Right lung (tissue), 2 donors: ENCODE measurements at regions not wholly inside any gene's neighbourhood (a gene's known extent, or its start where the extent isn't known, plus 50 kb on each side); places are given as distances from the start of the nearest gene placed in this dataset.
A peak's percentile ranks its signal among the peaks of the same experiment; 100 is the strongest.

Experiments
- DNase-seq, 2 donors: peaks; one replicate each; pipeline ENCODE4 v3.0.0-alpha.2; 2013

DNA sequence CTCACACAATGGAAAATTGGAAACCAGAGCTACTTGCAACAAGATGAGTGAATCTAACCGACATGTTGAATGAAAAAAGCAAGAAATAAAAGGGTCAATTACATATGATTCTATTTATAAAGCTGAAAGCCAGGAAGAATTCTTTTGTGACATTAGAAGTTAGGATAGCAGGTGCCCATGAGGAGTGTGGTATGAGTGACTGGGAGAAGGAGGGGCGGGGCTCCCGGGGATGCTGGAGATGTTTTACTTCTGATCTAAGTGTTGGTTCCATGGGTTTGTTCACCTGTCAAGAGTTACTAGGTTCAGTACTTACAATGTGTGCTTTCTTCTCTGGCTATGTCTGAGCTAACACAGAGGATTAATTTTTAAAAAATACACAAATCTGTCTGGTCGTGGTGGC is 60.8 kb downstream of the NSMCE3 start:
- DNase-seq = no peak

DNA sequence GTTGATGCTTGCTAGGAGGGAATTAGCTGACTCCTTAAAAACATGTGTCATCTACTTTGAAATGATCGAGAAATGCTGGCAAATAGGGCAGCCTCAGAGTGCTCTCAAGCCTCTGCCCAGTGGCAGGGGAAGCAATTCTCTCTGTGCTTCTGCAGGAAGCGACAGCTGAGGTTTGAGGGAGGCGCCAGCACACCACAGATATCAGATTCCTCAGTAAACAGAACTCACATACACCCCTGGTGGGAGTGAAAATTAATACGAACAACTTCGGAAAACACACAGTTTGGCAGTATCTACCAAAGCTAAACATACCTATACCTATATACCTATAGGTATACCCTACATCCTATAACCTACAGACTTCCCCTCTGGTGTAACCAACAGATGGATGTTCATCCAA is 61.3 kb downstream of the NSMCE3 start:
- peak; percentile 19 to 27 for DNase-seq

DNA sequence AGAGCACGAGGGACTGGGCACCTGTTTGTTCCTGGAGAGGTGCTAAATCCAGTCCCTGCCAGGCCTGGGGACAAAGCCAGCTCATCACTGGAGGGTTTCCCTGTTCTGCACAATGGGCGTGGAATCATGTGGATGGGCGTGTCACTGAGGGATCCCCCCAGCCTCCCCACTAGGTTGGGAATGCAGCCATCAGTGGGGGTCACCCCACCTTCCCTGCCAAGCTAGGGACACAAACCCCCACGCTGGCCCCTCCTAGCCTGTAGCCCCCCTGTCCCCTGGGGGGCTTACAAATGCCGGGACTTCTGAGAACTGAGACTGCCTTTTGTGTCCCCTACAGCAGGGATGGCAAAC is 61.9 kb downstream of the NSMCE3 start:
- no peak for DNase-seq

DNA sequence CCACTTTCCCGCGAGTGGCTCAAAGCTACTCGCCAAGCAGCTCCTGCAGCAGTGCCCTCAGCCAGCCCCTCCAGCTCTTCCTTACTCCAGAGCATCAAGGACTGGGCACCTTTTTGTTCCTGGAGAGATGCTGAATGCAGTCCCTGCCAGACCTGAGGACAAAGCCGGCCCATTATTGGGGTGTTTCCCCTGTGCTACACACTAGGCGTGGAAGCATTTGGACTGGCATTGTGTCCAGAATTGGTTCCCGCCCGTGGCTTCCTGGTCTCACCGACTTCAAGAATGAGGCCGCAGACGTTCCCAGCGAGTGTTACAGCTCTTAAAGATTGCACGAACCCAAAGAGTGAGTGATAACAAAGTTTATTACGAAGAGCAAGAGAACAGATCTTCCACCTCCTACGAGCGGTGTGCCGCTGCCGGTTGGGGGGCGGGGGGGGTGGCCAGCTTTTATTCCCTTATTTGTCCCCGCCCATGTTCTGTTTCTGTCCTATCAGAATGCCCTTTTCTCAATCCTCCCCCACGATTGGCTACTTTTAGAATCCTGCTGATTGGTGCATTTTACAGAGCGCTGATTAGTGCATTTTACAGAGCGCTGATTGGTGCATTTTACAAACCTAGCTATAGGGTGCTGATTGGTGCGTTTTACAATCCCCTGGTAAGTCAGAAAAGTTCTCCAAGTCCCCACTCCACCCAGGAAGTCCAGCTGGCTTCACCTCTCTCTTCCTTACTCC is 62.4 kb downstream of the NSMCE3 start:
- no peak for DNase-seq

DNA sequence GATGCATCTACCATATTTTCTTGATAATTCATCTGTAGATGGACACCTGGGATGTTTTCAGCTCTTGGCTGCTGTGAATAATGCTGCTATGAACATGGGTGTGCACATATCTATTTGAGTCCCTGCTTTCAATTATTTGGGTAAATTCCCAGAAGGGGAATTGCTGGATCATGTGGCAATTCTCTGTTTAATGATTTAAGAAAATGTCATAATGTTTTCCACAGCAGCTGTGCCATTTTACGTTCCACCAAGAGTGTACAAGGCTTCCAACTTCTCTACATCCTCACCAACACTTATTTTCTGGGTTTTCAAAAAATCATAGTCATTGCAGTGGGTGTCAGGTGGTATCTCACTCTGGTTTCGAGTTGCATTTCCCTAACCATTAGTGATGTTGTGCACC is 64.4 kb downstream of the NSMCE3 start:
- peak; percentile 31 for DNase-seq

DNA sequence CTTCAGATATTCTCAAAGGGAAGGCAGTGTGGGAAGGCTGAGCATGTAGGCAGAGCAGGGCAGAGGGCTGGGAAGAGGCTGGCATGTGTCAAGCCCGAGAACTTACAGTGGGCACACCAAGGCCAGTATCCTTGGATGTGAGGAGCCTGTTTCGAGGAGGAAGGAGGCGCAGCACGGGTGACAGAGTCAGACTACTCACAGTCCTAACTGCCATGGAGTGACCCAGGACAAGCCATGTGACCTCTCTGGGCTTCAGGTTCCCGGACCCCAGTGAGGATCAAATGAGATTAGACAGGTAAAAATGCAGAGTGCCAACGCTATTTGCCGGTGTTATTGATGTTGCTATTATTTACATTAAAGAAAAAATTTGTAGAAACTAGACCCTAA is 65.3 kb downstream of the NSMCE3 start:
- no peak for DNase-seq

DNA sequence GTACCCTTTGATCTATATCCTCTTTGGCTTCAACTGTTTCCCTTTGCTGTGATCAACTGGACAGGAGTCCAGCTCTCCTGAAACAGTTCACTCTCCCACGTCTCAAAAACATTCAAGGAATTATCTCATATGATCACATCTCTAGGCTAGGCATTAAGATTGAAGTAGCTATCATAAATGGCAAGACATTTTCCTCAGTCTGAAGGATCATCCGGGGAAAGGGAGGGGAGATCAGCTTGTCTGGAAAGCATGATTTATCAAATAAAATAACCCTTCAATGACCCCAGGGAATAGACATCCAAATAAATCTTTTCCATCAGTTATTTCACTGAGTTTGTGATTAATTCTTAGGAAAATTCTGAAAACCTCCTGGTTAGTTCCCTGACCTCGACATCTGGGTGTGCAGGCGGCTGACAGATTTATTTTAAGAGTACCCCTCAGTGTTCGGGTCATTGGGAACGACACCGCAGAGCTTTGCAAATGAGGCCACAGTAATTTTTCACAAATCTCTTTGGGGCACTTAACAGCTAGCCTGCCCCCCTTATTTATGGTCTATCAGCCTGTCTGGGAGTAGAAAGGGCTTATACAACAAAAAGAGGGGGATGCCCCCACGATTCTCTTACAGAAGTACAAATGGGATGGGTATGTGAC is 65.8 kb downstream of the NSMCE3 start:
- no peak for DNase-seq

DNA sequence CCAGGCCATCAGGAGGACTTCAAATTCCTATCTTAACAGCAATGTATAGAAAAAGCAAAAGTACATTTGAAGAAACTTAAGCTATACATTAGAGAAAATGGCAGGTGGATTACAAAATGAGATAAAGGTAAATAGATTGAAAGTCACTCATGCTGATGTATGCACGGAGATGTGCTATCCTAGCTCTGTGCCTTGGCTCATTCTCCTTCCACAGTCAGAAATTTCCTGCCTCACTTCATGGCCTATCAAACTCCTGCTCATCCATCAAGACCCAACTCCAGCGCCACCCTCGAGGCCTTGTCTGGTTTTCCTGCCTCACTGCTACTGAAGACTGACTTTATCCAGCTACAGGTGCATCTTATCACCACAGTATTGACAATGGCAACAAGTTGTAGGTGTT is 72.9 kb downstream of the NSMCE3 start:
- no peak for DNase-seq

DNA sequence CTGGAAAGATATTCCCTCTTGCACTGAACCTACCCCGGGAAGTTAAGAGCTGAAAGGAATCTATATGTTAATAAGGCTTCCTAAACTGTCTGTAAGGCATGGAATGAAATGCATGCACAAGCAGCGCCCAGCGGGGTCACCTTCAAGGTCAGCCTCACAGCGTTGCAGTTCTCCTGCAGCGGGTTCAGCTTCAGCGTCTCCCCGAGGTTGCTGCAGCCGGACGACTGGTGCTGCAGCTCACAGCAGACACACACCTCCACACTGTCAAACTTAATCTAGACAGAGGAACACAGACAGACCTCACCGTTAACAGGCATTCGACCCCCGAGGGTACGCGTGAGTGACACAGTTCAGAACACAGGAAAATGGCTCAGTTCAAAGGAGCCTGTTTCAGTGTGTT is 73.3 kb downstream of the NSMCE3 start:
- DNase-seq = no peak

DNA sequence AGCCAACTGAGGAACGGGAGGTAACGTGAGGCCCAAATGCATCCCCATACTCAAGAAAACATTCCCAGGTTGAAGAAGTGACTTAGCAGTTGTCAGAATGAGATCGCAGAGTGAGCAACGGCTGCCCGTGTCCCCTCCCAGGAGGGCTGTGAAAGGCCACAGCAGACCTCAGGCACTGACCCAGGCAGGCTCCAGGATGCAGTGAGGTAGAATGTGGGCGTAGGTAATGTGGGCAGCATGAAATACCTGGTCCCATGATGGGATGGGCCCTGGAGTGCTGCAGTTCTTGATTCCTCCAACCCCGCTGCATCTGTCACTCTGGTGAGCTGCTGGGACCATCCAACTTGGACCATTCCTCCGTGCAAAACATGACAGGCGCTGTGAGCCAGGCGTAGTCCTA is 74.8 kb downstream of the NSMCE3 start:
- DNase-seq = no peak

DNA sequence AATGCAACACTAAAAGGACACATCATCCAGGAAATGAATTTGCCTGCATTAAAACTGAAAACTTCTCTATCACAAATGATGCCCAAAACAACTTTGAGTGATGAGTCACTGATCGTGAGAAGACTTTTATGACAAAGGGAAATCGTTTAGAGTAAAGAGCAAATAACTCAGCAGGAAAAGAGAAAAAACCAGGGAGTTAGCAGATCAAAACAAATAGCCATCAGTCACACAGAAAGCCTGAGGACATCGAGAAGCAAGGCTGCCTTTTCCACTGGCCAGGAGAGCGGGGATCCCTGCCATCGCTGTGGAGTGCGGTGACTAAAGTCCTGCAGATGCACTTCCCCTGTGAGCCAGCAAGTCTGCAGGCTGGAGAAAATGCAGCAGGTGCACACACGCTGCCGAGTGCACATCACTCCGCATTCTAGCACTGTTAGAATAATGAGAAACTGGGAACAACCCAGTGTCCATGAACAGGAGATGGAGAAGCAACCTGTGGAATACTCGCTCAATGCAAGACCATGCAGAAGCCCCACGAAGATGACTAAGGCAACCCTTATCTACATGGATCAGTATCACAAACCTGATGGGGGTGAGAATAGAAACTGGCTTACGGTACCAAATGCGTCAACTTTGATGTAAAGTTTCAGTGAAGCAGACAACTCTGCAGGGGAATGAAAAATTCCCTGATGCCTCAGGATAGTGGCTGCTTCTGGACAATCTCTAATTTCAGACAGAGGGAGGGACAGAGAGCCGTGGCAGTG is 86.4 kb downstream of the NSMCE3 start:
- no peak for DNase-seq

DNA sequence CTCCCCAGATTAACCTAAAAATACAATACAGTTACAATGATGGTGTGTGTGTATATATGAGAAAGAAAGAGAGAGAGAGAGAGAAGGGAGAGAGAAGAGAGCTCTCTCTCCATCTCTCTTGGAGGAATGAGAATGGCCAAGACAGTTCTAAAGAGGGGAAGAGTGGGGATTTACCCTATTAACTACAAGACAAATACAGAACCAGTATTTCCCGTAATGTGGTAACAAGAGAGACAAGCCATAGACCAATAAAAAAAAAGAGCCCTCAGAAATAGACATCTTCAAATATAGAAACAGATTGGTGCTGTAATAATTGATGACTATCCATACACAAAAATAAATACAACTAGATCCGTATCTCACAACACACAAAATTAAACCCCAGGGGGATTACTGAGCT is 87.0 kb downstream of the NSMCE3 start:
- no peak for DNase-seq

DNA sequence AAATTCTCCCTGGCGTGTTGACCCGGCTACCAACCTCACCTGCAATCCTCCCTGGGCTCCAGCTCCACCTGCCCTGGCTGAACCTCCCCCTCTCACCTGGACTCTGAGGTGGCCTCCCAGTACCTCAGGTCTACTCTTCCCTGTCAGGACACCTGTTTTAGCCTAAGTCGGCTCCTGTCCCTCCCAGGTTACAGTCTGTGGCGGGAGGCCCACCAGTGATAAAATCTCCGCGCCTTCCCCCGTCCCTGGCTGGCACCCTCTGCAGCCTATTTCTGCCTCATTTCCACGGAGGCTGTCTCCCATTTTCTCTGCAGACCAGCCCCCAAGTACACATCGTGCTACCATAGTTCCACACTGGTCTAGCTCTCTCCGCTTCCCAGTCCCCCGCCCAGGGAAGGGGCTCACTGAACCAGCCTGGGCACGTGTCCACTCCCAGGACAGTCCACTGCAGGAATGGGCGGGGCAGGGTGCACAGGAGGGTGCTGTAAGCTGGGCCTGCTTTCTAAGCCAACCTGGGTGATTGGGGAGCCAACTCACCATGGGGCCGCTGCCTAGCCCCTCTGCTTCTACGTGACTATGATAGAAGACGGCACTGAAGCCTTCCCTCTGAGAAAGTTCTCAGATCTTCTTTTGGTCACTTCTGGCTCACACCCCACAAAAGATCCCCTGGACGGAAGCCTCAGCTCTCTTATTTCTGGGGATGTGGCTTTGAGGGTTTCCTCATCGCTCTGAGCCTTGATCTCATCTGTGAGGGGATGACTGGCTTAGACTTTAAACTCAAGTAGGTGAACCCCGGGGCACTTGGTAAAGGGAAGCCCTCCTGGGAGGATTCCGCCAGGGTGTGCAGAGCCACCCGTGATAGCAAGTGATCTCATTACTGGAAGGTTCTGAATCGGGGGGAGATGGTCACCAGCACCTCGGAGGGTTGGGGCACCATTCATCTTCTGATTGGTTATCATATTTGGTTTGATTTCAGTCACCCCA is 96.6 kb downstream of the NSMCE3 start:
- DNase-seq = no peak

DNA sequence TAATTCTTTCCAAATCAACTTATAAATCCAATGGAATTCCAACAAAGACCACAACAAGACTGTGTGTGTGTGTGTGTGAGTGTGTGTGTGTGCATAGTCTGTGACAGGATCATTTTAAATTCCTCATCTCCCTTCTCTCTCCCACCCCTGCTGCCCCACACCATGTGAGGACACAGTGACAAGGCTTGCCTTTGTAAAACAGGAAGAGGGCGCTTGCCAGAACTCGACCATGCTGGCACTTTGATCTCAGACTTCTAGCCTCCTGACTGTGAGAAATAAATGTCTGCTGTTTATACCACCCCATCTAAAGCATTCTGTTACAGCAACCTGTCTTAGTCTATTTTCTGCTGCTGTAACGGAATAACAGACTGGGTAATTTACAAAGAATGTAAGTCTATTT is 99.1 kb downstream of the NSMCE3 start:
- DNase-seq = no peak
